HK-2 (cell line): ENCODE measurements at regions not wholly inside any gene's neighbourhood (a gene's known extent, or its start where the extent isn't known, plus 50 kb on each side); places are given as distances from the start of the nearest gene placed in this dataset.

ENCODE experiments used
- DNase-seq: peaks from one replicate; pipeline ENCODE4 v3.0.0-alpha.2; 2018; ENCODE audit not compliant: unreplicated experiment

DNA sequence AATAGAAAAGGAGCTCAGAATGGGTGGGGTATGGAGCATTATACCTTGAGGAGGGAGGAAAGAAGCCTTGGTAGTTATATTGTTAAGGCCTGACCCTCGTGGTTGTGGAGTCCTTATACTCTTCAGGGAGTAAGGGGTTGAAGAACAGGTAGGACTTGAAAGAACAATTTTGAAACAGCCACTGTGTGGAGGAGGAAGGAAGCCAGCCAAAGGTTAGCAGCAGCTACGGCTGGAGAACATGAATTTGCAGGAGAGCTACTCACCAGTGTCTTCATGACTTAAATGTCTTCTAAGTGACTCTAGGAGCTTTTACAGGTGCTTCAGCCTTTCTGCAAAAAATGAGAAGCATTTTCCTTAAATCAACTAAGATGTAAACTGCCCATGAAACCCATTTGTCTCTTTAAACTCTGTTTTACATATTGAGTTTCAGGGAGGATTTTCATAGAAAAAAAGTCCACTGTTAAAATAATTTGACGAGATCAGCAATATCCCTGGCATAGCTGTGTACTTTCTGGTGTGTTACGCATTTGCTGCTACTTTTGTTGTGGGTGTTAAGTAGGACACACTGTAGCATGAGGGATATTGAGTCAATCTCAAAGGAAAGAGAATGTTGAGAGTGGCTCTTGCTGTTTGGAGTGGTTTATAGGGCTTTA is 110.6 kb upstream of the ELL2 start:
- no peak for DNase-seq

DNA sequence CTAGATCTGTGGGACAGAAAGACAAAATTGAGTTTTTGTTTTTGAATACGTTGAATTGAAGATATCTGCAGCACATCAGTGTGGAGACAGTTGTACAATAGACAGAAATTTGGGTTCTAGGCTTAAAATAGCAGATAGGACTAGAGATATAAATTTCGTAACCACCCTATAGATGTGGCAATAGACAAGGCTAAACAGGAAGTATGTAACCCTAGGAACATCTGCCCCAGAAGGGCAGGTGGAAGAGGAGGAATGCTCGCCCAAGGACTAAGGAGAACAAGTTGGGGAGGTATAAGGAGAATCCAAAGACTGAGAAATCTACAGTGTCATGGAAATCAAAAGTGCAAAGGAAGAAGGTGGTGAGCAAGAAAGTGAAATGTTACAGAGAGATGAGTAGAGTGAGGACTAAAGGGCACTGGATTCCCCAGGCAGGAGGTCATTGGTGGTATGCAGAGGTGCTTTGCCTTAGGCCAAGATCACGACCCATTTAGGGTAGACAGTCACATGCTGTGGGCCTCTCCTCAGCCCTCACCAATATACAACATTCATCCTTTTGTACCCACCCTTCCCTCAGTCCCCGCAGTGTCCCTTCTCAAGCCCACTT is 109.1 kb upstream of the ELL2 start:
- DNase-seq, result no peak

GRCh38 chr5:96067894-96068614 is 106.4 kb upstream of the ELL2 start:
- peak; percentile 61 for DNase-seq

DNA sequence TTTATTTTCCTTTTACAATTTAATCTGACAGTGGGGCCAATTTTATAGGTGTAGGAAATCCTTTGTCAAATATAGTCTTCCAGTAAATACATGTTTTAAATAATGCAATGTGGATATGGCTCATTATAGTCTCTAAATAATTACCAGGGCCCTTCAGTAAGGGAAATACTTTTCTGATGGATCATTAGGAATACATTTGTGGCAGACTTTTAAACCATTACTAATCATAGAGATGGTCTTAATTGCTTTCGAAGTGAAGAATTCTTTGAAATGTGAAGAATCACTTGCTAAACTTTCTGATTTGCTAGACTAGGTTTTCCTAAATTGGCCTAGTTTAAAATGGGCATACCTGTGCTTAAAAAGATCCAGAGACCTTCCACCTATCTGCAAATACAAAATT is 105.6 kb upstream of the ELL2 start:
- DNase-seq, result no peak

DNA sequence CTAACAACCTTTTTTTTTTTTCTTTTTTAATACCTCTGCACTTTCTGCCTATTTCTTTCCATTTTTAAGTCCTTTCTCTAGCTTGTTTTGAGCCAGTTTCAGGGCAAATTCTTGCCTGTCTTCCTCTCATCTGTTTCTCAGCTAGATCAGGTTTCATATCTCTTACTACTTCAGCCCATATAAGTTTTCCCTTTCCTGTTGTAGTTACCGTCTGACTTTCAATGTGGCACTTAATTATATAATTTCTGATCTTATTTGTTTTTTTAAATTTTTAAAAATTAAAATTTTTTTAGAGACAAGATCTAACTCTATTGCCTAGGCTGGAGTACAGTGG is 104.7 kb upstream of the ELL2 start:
- DNase-seq, result no peak

- no peak for DNase-seq
Measured at GRCh38 chr5:96065685-96066385, 104.2 kb upstream of the ELL2 start.

- no peak for DNase-seq
Measured at GRCh38 chr5:96064877-96065276, 103.2 kb upstream of the ELL2 start.

GRCh38 chr5:96062836-96063235 is 101.2 kb upstream of the ELL2 start:
- DNase-seq, result no peak

GRCh38 chr5:96058084-96058483 is 96.4 kb upstream of the ELL2 start:
- no peak for DNase-seq

DNA sequence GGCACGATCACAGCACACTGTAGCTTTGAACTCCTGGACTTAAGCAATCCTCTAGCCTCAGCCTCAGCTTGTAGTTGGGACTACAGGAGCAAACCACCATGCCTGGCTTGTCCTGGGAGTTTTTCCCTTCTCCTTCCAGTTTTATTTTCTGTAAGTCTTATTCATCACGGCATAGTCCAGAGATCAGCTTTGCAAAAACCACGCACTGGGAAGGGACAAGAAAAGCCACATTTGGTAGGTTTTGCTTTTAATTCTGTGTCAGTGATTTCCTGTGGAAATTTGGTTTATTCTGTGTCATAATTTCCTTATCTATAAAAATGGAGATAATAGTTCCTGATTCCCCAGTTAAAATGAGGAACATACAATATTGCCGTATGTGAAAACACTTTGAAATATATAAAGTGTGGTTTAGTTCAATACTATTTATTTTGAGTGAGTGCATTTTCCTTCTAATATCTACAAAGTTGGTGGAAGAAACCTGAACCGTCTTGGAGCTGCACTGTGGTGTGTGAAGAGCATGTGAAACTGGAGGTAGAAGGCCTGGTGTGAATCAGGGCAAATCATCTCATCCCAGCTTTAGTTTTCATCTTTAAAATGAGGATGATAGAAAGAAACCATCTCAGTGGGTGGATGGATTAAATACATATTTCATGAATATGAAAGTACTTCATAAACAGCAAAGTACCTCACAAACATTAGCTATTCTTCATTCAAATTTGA is 92.8 kb upstream of the ELL2 start:
- no peak for DNase-seq

- DNase-seq, result no peak
Measured at GRCh38 chr5:96053063-96053735, 91.5 kb upstream of the ELL2 start.

DNA sequence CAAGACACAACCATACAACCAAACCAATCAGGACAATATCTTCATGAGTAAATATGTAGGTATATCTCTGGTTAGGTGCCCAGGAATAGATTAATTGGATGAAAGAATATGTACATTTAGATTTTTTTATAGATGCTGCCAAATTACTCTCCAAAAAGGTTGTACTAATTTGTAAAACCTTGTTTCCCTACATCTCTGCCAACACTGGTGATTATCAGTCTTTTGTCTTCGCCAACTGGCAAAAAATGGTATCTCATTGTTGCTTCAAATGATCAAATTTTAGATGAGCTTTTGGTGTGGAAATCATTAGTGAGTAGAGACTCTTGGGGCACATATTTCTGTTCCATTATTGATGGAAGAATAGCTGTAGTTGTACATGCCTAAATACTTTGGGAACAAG is 90.7 kb upstream of the ELL2 start:
- DNase-seq, result no peak

DNA sequence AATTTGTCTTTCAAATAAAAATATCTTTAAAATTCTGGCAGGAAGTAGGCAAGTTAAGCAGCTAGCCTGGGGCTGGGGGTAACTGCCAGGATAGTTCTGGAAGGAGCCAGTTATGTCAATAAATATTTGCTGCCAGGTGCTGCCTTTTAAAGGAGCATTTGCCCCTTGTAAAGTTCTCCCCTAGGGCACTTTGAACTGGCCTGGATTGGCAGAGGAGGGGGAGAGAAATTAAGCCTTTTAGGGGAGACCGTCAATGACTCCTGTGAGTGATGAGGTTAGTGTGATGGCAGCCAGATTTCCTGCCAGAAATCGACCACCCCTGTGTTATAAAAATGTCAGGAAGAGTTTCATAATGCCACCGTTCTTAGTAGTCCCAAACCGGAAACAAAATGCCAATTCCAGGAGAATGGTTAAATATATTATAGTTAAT is 89.8 kb upstream of the ELL2 start:
- no peak for DNase-seq

- no peak for DNase-seq
Measured at GRCh38 chr5:96050273-96050880, 88.7 kb upstream of the ELL2 start.

GRCh38 chr5:96049398-96050272 is 88.0 kb upstream of the ELL2 start:
- no peak for DNase-seq

GRCh38 chr5:96048763-96049162 is 87.1 kb upstream of the ELL2 start:
- DNase-seq, result no peak

- no peak for DNase-seq
Measured at GRCh38 chr5:96045888-96046287, 84.2 kb upstream of the ELL2 start.

DNA sequence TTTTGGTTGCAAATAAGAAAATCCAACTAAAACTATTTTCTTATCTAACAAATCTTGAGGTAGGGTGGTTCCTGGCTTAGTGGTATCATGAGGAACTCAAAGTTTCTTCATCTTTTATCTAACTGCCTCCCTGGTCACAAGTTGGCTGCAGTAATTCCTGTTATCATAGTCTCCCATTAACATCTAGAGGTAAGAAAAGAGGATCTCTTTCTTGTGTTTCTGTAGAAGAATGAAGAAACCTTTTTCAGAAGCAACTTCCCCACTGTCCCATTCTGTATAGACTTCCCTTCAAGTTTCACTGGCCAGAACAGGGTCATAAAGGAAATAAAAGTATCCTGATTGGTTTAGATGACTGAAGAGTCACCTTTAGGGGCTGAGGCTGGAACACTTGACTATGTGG is 81.8 kb upstream of the ELL2 start:
- no peak for DNase-seq

DNA sequence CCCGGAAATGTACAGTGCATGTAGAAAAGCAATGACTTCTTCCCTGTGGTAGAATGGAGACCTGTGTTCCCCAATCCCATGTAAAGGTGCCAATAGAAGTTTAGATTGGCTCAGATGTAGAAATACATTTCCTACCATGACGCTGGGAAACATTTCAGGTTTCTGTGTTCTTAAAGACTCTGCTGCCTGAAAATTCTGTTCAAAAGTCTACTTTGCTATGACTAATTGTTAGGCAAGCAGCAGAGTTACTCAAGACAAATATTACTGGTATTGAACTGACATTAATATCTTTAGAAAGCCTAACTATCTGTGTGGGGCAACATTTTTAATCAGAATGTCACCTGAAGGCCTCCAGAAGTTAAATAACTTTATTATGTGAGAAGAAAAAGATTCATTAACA is 75.5 kb upstream of the ELL2 start:
- DNase-seq, result no peak

DNA sequence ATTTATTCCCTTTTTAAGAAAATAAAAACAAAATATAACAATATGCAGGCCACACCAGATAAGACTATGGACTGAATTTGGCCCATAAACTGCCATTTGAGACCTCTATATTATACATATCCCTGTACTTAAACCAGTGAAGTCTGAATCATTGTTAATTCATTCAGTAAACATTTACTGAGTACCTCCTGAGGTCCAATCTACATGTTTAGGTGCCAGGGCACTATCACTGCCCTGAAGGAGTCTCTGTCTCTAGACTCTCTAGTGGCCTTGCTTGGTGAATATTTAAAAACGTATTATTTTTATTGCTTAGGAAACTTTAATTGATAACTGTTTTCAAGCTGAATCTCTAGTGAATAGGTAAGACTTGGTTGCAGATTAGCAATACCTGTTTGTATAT is 74.7 kb upstream of the ELL2 start:
- DNase-seq, result no peak
